Loucy (cell line): ENCODE measurements at regions not wholly inside any gene's neighbourhood (a gene's known extent, or its start where the extent isn't known, plus 50 kb on each side); places are given as distances from the start of the nearest gene placed in this dataset.

Experiments used
- CTCF ChIP-seq: fragments of 200-600 bp; sonication (generic); conservative IDR thresholded peaks from 2 replicates; pipeline ENCODE4 v1.5.1; 2014; ENCODE audit warnings: mild to moderate bottlenecking, antibody characterized with exemption, low read length
- EZH2phosphoT487 ChIP-seq: fragments of 200-600 bp; IDR thresholded peaks from 2 replicates; pipeline ENCODE4 v1.6.1; 2018; ENCODE audit warnings: antibody characterized with exemption, mild to moderate bottlenecking, moderate library complexity, borderline replicate concordance

GRCh38 chr11:112670806-112671570, 290.2 kb upstream of the NCAM1 start:
- TF ChIP-seq CTCF, result no peak
- TF ChIP-seq EZH2phosphoT487, result no peak
